ENCODE measurements at regions not wholly inside any gene's neighbourhood (a gene's known extent, or its start where the extent isn't known, plus 50 kb on each side); places are given as distances from the start of the nearest gene placed in this dataset.

DNA sequence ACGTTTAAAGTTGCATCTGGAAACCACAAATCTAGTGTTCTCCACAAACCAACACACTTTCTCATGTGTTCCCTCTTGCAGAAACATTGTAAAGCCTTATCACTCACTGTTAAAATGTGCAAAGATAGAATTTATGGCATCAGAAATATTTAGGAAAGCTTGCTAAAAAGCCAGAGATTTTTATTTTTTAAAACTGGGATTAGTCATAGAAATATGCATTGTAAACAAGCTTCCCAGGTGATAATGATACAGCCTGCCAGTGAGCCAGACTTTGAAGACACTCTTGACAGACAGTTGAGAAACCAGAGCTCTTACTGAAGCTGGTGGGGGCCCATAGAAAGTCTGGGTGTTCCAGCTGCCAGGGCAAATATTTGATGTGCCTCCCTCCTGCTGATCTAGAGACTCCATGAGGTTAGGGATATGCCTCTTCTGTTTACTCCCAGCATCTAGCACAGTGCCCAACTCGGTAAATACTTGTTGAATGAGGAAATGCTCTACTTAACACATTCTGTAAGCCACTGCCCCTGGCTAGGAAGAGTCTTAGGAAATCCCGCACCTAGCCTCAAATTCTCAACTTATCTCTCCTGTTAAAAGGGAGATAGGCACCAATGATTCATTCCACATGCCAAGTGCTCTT is 179.0 kb upstream of the RASGEF1B start:
- TF ChIP-seq, protein P1, sequence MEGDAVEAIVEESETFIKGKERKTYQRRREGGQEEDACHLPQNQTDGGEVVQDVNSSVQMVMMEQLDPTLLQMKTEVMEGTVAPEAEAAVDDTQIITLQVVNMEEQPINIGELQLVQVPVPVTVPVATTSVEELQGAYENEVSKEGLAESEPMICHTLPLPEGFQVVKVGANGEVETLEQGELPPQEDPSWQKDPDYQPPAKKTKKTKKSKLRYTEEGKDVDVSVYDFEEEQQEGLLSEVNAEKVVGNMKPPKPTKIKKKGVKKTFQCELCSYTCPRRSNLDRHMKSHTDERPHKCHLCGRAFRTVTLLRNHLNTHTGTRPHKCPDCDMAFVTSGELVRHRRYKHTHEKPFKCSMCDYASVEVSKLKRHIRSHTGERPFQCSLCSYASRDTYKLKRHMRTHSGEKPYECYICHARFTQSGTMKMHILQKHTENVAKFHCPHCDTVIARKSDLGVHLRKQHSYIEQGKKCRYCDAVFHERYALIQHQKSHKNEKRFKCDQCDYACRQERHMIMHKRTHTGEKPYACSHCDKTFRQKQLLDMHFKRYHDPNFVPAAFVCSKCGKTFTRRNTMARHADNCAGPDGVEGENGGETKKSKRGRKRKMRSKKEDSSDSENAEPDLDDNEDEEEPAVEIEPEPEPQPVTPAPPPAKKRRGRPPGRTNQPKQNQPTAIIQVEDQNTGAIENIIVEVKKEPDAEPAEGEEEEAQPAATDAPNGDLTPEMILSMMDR (IDR thresholded peaks at IDR 0.05; ENCODE audit: unreplicated experiment), result no peak
- Mint-ChIP-seq H3K4me3 (no peak overlapping the region), H3K36me3 (no peaks in the 10 kb centered on the region), H3K27me3 (ENCODE audit: low read depth) (peaks cover 23% of the 10 kb centered on the region), H3K27ac (no peak overlapping the region), H3K4me1 (peaks cover 37% of the 10 kb centered on the region), H3K9me3 (no peaks in the 10 kb centered on the region)
- no peak for DNase-seq (ENCODE audit: low spot score in 2 of 2, unreplicated experiment in 2 of 2)

DNA sequence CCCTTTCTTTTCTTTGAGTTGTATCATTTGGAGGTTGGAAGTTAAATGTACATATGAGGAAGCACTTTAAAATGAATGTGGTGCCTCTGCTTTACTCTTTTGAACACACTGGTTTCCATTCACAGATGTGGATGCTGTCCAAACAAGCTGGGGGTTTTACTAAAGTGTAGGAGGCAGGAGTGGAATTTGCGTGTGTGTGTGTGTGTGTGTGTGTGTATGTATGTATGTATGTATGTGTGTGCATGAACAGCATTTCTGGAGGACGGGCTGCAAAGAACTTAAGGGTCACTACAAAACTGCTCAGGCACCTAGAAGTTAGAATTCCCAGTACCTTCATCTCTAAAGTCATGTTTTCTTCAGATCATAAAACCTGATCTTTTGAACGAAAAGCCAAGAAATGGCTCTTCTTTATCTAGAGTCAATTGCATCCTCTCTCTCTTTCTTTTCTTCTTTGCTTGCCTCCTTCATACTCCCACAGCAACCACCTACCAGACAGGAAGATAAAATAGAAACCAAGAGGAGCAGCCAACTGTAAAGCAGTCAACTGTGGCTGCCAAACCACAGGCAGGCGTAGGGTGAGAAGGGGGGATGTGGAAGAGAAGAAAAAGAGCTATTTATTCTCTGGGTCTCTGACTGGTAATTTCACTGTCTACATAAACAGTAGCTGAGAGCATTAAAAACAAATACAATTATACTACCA is 177.0 kb upstream of the RASGEF1B start:
- H3K9me3 Mint-ChIP-seq, result peaks cover 9% of the 10 kb centered on the region
- TF ChIP-seq, protein P1 (IDR thresholded peaks at IDR 0.05; ENCODE audit: unreplicated experiment), result no peak
- no peaks in the 10 kb centered on the region for H3K36me3 Mint-ChIP-seq
- no peak overlapping the region for H3K4me3 Mint-ChIP-seq
- peaks cover 37% of the 10 kb centered on the region for H3K4me1 Mint-ChIP-seq
- no peak for DNase-seq (ENCODE audit: low spot score in 2 of 2, unreplicated experiment in 2 of 2)
- peaks cover 25% of the 10 kb centered on the region for H3K27me3 Mint-ChIP-seq (ENCODE audit: low read depth)
- no peak overlapping the region for H3K27ac Mint-ChIP-seq

DNA sequence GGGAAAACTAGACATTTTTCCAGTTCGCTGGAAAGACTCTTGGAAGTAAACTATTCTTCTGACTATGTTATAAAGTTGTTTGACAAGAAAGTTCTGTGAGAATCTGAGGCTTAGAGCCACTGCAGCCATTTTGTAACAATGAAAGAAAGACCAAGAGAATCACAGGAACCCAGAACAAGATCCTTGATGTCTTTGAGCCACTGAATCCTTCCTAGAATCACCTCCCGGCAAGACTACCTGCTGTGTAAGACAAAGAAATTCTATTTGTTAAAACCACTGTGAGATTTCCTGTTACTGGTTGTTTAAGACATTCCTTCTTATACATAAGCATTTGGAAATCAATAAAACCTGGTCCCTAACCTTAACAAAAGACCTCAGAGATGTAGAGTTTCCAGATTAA is 175.7 kb upstream of the RASGEF1B start:
- Mint-ChIP-seq H3K27ac (no peak overlapping the region), H3K36me3 (no peaks in the 10 kb centered on the region), H3K9me3 (peaks cover 11% of the 10 kb centered on the region), H3K4me1 (peaks cover 30% of the 10 kb centered on the region), H3K27me3 (ENCODE audit: low read depth) (peaks cover 25% of the 10 kb centered on the region), H3K4me3 (no peak overlapping the region)
- DNase-seq (ENCODE audit: low spot score in 2 of 2, unreplicated experiment in 2 of 2), result no peak
- TF ChIP-seq, protein P1 (IDR thresholded peaks at IDR 0.05; ENCODE audit: unreplicated experiment), result no peak

DNA sequence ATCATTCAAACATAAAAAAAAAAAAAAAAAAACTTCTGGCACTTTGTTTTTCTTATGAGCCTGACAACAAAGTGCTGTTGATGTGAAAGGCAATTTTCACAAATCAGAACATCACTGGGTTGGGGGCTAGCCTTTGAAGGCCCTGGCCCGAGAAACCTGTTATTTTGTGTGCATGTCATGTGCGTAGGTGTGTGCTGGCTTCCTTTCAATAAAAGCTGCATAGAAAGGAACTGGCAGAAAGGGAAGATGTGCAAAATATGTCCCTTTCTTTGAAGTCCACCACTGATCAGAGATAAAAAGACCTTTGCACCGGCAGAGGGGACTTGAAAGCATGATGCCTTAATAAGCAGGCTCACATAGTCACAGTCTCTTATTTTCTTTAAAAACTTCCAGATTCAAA is 170.8 kb upstream of the RASGEF1B start:
- DNase-seq (ENCODE audit: low spot score in 2 of 2, unreplicated experiment in 2 of 2), result no peak
- Mint-ChIP-seq H3K27me3 (ENCODE audit: low read depth) (peaks cover 23% of the 10 kb centered on the region), H3K4me3 (no peak overlapping the region)

DNA sequence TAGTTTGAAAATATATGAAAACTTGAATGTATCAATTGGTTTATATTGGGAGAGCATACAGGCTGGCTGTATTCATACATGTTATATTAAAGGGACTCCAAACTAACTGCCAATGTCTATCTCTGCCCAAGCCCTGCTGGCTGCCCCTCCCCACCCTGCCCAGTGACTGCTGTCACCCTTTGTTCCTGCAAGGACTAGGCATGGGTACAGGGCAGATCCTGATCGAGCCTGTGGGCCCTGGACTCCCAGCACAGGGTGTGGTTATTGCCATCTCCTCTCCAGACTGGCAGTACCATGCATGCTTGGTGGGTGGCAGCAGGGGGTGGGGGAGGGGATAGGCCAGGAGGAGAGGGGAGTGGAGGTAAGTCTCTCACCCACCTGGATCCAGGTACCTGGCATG is 167.5 kb upstream of the RASGEF1B start:
- no peak overlapping the region for H3K4me3 Mint-ChIP-seq
- peaks cover 8% of the 10 kb centered on the region for H3K4me1 Mint-ChIP-seq
- peaks cover 7% of the 10 kb centered on the region for H3K9me3 Mint-ChIP-seq
- peaks cover 11% of the 10 kb centered on the region for H3K27me3 Mint-ChIP-seq (ENCODE audit: low read depth)
- H3K27ac Mint-ChIP-seq, result no peak overlapping the region
- no peak for DNase-seq (ENCODE audit: low spot score in 2 of 2, unreplicated experiment in 2 of 2)
- TF ChIP-seq, protein P1 (IDR thresholded peaks at IDR 0.05; ENCODE audit: unreplicated experiment), result no peak
- no peaks in the 10 kb centered on the region for H3K36me3 Mint-ChIP-seq

More for the DNA sequence above, 170.8 kb upstream of the RASGEF1B start:
- Mint-ChIP-seq H3K27ac (no peak overlapping the region), H3K36me3 (no peaks in the 10 kb centered on the region), H3K4me1 (no peaks in the 10 kb centered on the region), H3K9me3 (peaks cover 11% of the 10 kb centered on the region)
- TF ChIP-seq, protein P1 (IDR thresholded peaks at IDR 0.05; ENCODE audit: unreplicated experiment), result no peak
